Urinary bladder (tissue), 3 donors: ENCODE measurements at regions not wholly inside any gene's neighbourhood (a gene's known extent, or its start where the extent isn't known, plus 50 kb on each side); places are given as distances from the start of the nearest gene placed in this dataset.

Experiments used
- DNase-seq: peaks from one replicate; pipeline ENCODE4 v3.0.0-alpha.2; 2015; ENCODE audit errors: extremely low spot score
- H3K27ac ChIP-seq: one replicate; pipeline ENCODE4 v1.5.1; 2013; ENCODE audit warnings: low read depth, mild to moderate bottlenecking, moderate library complexity
- H3K36me3 ChIP-seq: one replicate; pipeline ENCODE4 v1.6.1; 2013; ENCODE audit warnings: mild to moderate bottlenecking, moderate library complexity; ENCODE audit not compliant: insufficient read depth
- H3K4me1 ChIP-seq: one replicate; pipeline ENCODE4 v1.6.1; 2013; ENCODE audit warnings: mild to moderate bottlenecking, moderate library complexity; ENCODE audit not compliant: insufficient read depth
- H3K4me3 ChIP-seq: one replicate; pipeline ENCODE4 v1.5.1; 2013; ENCODE audit warnings: low read depth, low read length
- WGBS: extraction: QIAGEN DNeasy Blood & Tissue Kit; methylation state at CpG from one replicate; pipeline ENCODE4 v1.1.7; 2013; 5-methylcytosine and 5-hydroxymethylcytosine counted together
- donor health status: healthy with polysubstance abuse.
- donor health status: healthy.

GRCh38 chr12:16913832-16914490 is 308.0 kb upstream of the LMO3 start:
- Histone ChIP-seq H3K27ac (no peak overlapping the region), H3K4me1 (no peaks in the 10 kb centered on the region)

GRCh38 chr12:16901946-16902345 is 296.0 kb upstream of the LMO3 start:
- H3K4me1 ChIP-seq: no peaks in the 10 kb centered on the region
- no peaks in the 10 kb centered on the region for H3K36me3 ChIP-seq
- H3K4me3 ChIP-seq: no peak overlapping the region
- H3K27ac ChIP-seq: no peak overlapping the region
- no peak for DNase-seq
- WGBS: 83% methylated on average over 3 of the region's 3 CpGs

More at GRCh38 chr12:16913832-16914490, 308.0 kb upstream of the LMO3 start:
- DNase-seq: no peak
- no peak overlapping the region for H3K4me3 ChIP-seq
- no peaks in the 10 kb centered on the region for H3K36me3 ChIP-seq
- WGBS: 81% methylated on average over 1 of the region's 1 CpG

GRCh38 chr12:16893426-16893825 is 287.5 kb upstream of the LMO3 start:
- H3K27ac ChIP-seq: no peak overlapping the region
- 92% methylated on average over 14 of the region's 14 CpGs for WGBS
- H3K36me3 ChIP-seq: no peaks in the 10 kb centered on the region
- H3K4me1 ChIP-seq: no peaks in the 10 kb centered on the region
- H3K4me3 ChIP-seq: no peak overlapping the region
- DNase-seq: no peak

DNA sequence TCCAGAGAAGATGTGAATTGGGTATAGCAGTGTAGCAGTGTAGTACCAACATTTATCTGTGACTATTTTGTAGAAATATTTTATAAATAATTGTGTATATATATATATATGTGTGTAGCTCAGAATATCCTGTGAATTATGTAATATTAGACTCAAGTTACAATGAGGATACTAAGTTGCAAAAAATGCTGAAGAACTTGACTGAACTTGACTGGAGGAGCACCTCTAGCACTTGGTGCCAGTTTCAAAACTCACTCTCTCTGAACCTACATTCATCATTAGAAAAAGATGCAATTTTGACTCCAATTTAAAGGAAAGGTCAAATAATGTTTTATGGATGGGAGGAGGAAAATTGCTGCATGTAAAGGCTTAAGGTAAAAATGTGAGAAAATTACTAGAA is 285.7 kb upstream of the LMO3 start:
- Histone ChIP-seq H3K36me3 (no peaks in the 10 kb centered on the region), H3K4me1 (no peaks in the 10 kb centered on the region), H3K27ac (no peak overlapping the region), H3K4me3 (no peak overlapping the region)
- DNase-seq: no peak

GRCh38 chr12:16884819-16885218 is 278.9 kb upstream of the LMO3 start:
- no peaks in the 10 kb centered on the region for H3K36me3 ChIP-seq
- no peak for DNase-seq
- no peak overlapping the region for H3K4me3 ChIP-seq
- no peak overlapping the region for H3K27ac ChIP-seq
- 93% methylated on average over 2 of the region's 2 CpGs for WGBS
- H3K4me1 ChIP-seq: no peaks in the 10 kb centered on the region

GRCh38 chr12:16884056-16884455 is 278.1 kb upstream of the LMO3 start:
- WGBS: 82% methylated on average over 1 of the region's 1 CpG
- Histone ChIP-seq H3K4me3 (no peak overlapping the region), H3K4me1 (no peaks in the 10 kb centered on the region), H3K36me3 (no peaks in the 10 kb centered on the region), H3K27ac (no peak overlapping the region)
- DNase-seq: no peak

DNA sequence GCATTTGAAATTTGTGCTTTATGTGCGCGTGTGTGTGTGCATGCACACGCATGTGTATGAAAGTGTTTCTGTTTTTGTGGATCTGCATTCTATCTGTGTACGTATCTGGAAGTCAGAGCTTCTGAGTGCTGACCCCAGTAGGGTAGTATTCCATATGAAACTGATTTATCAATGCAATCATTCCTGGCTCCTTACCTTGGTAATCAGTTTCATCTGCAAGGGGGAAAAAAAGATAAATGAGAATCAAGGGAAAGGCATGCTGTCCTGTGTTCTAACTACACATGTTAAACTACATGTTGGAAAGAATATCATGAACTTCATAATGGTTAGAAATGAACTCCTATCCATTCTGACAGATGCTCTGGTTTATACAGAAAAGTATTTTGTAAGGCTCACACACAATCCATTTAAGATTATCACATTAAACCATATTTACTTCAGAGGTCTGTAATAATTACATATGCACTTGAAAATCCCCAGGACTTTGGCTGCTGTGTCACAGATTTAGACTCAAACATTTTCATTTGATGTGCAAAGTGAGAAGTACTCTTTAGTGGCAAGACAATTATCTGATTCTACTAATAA is 276.1 kb upstream of the LMO3 start:
- WGBS: 93% methylated on average over 4 of the region's 4 CpGs
- no peaks in the 10 kb centered on the region for H3K36me3 ChIP-seq
- no peak overlapping the region for H3K4me3 ChIP-seq
- H3K4me1 ChIP-seq: no peaks in the 10 kb centered on the region
- no peak for DNase-seq
- H3K27ac ChIP-seq: no peak overlapping the region

DNA sequence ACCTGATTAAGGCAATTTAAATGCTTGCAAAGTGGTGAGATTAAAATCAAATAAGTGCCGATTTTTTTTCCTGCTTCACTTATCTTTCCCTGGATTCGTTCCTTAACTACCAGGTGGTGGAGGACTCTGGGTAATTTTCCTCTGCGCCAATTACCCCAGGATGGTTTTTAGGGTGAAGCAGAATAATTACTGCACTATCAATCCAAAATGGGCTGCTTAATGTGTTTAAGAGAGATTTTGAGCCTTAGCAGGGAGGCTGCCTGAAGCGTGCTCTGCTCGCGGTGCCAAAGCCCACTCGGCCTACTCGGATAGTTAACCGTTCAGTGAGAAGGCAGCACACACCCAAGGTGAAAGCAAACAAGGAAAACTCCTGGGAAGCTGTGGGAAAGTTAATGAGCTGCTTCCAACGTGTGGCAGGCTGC is 274.9 kb upstream of the LMO3 start:
- DNase-seq: no peak
- WGBS: 38% methylated on average over 10 of the region's 10 CpGs
- Histone ChIP-seq H3K27ac (no peak overlapping the region), H3K4me1 (no peaks in the 10 kb centered on the region), H3K4me3 (no peak overlapping the region), H3K36me3 (no peaks in the 10 kb centered on the region)

- no peak for DNase-seq
- no peaks in the 10 kb centered on the region for H3K4me1 ChIP-seq
- WGBS: 78% methylated on average over 1 of the region's 1 CpG
- H3K27ac ChIP-seq: no peak overlapping the region
- no peak overlapping the region for H3K4me3 ChIP-seq
- no peaks in the 10 kb centered on the region for H3K36me3 ChIP-seq
These were observed 264.9 kb upstream of the LMO3 start for GRCh38 chr12:16870845-16871244.

DNA sequence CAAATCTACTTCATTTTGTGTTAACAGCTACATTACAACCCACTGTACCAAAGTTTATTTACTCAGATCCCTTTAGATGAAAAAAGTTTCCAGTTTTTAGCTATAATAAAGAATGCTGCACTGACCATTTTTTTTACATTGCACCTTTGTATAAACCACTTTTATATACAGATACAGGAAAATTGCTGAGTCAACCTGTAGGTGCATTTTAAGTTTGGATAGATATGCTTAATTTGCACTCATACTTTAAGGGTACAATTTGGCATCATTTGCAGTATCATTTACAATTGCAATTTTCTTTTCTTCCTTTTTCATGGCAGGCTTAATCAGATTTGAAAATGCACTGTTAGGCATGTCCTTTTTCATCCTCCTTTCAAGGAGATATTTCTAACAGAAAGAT is 257.8 kb upstream of the LMO3 start:
- no peak overlapping the region for H3K4me3 ChIP-seq
- no peaks in the 10 kb centered on the region for H3K36me3 ChIP-seq
- DNase-seq: no peak
- no peaks in the 10 kb centered on the region for H3K4me1 ChIP-seq
- no peak overlapping the region for H3K27ac ChIP-seq

DNA sequence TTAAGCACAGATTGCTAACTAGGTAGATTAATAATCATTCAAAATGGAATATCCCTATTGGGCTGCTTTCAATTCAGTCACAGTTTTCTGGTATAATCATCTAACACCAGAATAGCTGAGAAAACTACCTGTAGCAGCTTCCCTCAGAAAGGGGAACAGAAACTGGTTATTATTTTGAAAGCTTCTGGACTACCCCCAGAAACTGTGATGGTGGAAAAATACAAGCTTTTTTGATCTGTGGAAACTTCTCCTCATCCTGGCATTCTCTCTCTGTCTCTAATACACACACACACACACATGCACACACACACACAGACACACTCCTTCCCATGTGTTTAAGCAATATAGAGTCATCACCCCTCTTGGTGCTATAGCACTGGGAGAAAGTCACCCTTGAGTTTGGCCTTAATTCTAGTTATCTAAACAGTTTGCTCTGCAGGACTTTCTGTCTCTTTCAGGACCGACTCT is 251.5 kb upstream of the LMO3 start:
- no peak overlapping the region for H3K27ac ChIP-seq
- H3K4me1 ChIP-seq: no peaks in the 10 kb centered on the region
- 55% methylated on average over 1 of the region's 1 CpG for WGBS
- no peak for DNase-seq
- no peaks in the 10 kb centered on the region for H3K36me3 ChIP-seq
- H3K4me3 ChIP-seq: no peak overlapping the region

DNA sequence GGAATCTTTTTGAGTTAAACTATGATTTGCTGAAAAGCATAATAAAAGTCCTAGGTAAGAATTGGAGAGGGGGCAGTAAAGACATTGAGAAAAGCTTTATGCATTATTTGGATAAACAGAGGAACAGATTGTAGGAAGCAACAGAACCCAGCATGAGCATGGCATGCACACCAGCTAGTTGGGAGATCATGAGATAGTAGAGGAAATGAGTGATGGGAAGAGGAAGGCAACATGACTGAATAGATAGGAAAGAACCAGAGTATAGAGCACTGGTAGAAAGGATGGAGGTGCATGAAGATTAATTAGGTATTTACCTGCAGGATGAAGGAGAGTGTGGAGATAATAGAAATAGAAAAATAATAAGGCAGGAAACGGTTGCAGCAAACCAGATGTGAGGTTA is 248.5 kb upstream of the LMO3 start:
- no peak overlapping the region for H3K27ac ChIP-seq
- no peaks in the 10 kb centered on the region for H3K4me1 ChIP-seq
- no peak overlapping the region for H3K4me3 ChIP-seq
- DNase-seq: no peak
- 80% methylated on average over 1 of the region's 1 CpG for WGBS
- no peaks in the 10 kb centered on the region for H3K36me3 ChIP-seq

DNA sequence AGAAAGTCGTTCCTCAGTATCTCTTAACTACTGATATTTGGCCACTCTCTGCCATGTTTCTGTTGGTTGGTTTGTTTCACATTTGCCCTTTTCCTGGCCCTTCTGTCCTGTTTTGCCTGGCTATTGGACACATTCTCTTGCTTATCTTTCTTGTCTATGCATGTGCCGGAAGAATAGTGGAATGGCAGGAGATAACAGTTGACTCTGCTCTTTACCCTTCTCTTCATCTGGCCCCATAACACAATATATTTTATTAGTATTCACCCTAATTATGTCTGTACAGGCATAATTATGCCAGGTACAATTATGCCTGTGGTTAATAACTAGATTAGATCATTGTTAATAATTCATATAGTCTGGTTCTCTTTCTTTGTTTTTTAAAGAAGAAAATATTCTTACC is 243.5 kb upstream of the LMO3 start:
- DNase-seq: no peak
- Histone ChIP-seq H3K36me3 (no peaks in the 10 kb centered on the region), H3K4me1 (no peaks in the 10 kb centered on the region), H3K4me3 (no peak overlapping the region), H3K27ac (no peak overlapping the region)
- 79% methylated on average over 2 of the region's 2 CpGs for WGBS

GRCh38 chr12:16844875-16845274 is 238.9 kb upstream of the LMO3 start:
- H3K4me3 ChIP-seq: no peak overlapping the region
- H3K27ac ChIP-seq: no peak overlapping the region
- no peak for DNase-seq
- H3K4me1 ChIP-seq: no peaks in the 10 kb centered on the region
- no peaks in the 10 kb centered on the region for H3K36me3 ChIP-seq
- WGBS: 94% methylated on average over 7 of the region's 7 CpGs
